Occipital lobe (tissue), 1 donor: ENCODE measurements at regions not wholly inside any gene's neighbourhood (a gene's known extent, or its start where the extent isn't known, plus 50 kb on each side); places are given as distances from the start of the nearest gene placed in this dataset.

ENCODE experiments used
- DNase-seq: peaks from one replicate; lab custom pipeline; 2025; lab: John Stamatoyannopoulos, UW

DNA sequence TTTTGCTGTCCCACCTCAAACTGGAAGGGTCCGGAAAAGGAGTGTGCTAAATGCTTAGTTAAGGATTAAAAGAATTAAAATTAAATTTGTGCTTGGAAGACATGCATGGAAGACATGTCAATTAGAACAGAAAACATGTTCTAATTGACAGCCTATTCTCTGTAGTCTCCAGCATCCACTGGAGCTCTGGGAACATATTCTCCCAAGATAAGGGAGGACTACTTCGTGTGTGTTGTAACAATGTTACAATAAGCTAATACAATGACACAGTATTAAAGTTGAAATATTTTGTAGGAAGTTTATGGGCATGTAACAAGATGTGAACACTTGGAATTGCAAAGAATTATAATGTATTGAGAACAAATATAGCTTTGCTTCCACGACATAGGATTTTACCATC lies 567.4 kb upstream of the CITED2 start:
- no peak for DNase-seq

GRCh38 chr6:139940741-139941729 lies 566.6 kb upstream of the CITED2 start:
- DNase-seq: no peak

DNA sequence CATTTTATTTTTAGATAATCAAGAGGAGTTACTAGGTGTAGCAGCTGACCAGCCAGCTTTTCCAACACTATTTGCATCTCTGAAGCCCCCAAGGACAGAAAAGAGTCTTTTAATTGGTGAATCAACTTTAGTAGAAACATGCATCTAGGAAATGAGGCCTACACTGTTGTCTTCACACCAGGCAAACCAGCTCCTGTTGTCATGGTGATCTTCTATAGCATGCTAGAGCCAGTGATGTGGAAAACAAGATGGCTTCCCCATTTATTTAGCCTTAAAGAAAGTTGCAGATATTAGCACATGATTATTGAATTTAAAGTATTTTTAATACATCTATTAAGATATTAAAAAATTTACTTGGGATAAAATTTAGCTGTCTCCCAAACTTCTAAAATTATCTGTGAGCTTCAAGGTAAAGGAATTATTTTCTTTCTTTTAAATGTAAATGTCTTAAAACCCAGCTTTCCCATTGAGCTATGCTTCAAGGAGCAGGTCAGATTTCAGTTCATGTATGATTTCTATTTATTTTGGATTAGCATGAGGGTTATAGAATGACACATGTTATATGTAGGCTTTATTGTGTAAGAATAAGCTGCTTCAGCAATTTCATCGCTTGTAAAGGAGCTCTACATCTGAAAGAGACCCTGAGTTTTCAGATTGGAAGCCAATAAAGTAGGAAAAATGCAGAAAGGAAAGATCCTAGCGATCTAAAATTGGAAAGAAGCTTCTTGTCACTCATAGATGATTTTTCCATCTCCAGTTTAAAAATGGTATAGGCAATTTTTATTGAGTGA lies 564.9 kb upstream of the CITED2 start:
- no peak for DNase-seq

- DNase-seq: no peak
These were observed 558.2 kb upstream of the CITED2 start for GRCh38 chr6:139932671-139933070.

DNA sequence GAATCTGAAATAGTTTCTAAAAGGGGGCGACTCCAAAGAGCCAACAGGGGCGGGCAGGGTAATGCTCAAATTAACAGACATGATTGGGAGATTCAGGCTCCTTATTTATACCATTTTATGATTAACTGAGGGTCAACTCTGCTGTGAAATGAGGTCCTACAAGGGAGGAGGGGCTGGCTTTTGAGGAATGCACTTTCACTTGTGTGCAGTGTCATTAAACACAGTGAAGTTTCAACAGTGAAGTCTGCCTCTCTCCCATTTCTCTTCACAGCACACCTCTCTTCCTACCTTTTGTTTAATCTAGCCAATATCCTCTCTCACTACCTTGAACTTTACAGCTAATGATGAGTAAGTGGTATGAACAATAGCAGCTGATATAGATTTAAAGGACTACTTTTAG lies 557.3 kb upstream of the CITED2 start:
- DNase-seq: no peak

- no peak for DNase-seq
These were observed 553.4 kb upstream of the CITED2 start for GRCh38 chr6:139927742-139928305.

DNA sequence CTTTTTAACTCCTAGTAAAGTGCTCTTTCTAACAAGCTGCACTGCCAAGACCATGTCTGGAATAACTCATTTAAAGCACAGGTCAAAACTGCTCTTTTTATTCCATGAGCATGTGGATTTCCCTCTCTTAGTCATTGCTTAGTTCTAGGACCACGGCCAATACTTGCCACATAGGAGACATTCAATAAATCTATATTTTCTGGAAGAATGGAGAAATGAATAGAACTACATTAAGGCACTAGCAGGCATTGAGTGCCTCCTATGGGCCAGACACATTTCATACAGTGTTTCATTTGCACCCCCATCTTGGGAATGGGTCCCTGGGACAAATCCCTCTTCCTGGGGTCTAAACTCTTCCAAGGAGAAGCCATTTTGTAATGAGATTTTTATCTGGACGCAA lies 552.8 kb upstream of the CITED2 start:
- no peak for DNase-seq

- no peak for DNase-seq
These were observed 552.3 kb upstream of the CITED2 start for GRCh38 chr6:139926711-139927110.

DNA sequence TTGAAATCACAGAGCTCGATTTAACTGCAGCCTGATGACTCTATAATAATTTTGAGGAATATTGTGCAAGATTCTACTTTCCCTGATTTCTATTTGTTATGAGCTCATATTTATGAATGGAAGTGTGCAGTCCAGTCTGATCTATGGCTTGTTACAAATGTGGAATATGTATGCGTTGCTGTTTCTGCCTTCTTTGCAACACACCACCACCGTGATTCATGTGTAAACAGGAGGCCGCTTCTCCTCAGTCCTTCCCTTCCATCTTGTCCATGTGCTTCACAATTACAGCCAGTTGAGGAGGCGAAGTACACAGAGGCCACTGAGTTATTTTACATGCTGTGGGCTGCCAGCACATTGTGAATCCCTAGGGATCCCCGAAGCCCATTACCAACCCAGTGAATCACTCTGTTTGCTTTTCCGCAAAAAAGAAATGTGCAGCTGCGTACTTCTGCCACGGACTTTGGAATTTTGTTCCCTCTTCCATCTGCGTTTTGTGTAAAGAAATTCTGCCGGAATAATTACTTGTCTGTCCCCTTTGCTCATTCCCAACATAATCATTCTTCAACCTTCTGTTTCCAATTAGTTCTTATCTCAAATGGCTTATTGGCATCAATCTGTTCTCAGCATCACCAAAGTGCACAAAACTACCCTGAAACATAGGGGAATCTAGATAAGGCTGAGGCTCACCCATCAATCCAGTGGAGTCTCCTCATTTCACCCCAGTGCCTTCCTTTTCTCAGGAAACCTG lies 551.6 kb upstream of the CITED2 start:
- DNase-seq: no peak

DNA sequence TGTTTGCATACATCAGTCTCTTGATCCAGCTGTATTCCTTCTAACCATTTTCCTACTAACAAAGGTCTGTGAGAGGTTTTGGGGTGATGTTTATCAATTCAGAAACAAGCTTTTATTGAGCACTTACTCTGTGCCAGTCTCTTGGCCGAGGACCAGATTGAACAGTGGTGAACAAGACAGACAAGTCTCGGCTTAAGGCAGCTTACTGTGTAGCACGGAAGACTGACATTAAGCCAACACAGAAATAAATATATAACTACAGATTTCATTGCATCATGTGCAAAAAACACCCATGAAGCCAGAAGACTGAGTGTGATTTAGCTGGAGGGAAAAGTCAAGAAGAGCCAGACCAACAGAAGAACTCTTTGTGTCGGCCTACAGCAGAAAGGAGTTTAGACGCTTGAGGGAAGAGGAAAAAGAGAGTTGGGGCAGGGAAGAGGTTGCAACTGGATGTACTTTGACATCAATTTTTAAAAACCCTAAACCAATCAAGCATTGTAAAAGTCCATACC lies 549.6 kb upstream of the CITED2 start:
- DNase-seq: no peak

DNA sequence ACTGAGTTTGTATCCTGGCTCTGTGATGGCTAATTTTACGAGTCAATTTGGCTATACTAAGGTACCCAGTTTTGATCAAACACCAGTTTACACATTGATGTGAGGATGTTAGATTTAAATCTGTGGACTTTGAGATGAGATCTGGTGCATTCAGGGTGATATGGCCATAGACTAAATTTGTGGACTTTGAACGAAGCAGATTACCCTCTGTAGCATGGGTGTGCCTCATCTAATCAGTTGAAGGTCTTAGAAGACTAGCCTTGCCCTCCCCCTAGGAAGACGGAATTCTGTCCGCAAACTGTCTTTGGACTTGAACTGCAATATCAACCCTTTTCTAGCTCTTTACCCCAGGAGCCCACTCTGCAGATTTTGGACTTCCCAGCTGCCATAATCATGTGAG lies 547.8 kb upstream of the CITED2 start:
- DNase-seq: no peak

DNA sequence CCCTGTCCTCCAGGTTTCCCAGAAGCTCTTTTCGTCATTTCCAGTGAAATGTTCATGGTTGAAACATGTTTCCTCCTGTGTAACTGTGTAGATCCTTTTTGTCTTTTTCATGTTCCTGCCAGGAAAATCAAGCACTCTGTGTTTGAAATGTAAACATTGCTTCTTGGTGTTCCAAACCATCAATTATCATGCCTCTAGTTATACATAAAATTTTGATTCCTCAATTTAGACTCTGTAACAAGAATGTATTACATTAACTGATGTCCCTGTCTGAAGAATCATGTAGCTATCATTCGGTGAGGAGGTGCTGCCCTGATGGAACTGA lies 546.3 kb upstream of the CITED2 start:
- DNase-seq: no peak

DNA sequence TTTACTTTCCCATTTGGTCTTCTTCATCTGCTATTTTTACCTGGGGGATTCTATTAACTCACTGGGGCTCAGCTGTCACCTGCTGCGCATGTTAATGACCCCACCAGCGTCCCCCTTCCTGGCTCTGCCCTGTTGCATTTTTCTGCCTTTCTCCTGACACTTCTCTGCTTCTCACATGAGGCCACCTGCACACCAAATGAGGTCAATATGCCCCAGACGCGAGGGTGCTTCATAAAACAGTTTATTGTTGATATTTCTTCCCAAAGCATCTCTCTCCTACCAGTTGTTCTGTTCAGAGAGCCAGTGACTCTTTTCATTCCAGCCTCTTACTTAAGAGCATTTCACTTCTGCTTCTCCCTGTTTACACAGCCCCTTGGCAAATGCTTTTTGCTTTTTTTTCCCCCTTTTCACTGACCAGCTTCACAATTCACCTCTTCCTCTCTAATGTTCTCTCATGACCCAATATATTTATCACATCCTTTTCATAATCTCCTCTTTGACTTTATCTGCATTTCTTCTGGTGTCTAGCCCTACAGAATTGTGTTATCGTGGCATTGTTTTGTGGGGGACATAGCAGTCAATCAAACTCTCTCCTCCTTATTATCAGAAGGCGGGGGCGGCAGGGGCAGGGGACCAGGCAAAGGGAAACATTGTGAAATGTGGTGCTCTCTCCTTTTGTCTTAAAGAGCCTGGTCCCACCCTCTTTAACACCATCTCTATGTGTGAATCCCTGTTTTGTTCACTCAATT lies 545.8 kb upstream of the CITED2 start:
- DNase-seq: no peak

DNA sequence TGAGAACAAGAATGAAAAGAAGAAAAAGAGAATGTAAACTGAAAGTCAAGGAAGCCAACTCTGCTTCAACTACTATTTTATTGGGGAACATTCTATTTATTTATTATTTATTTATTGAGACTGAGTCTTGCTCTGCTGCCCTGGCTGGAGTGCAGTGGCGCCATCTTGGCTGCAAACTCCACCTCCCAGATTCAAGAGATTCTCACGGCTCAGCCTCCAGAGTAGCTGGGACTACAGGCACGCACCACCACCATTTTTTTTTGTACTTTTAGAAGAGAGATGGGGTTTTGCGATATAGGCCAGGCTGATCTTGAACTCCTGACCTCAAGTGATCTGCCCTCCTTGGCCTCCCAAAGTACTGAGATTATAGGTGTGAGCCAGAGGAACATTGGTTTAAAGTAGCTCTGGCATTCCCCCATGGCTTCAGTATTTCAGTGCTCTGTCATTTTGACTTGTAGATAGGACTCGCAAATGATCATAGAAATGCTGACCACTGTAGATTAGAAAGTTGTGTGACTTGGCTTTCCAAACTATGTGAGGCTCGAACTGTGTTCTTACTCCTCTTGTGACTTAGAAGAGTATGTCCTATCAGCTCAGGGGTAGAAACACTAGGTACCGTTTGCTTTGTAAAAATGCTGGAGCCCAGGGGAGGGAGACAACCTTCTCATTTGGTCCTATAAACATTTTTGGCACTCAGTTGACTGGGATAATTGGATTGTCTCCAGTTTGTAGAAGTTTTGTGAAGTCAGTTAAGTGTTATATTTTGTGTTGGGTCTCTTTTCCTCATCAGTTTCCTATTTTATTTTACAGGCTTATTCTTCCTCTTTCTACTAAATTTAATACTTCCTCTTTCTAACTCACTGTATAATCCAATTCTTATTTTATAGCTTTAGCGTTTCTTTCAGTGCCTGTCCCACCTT lies 544.9 kb upstream of the CITED2 start:
- DNase-seq: no peak

GRCh38 chr6:139917951-139918630 lies 543.6 kb upstream of the CITED2 start:
- DNase-seq: no peak

GRCh38 chr6:139914910-139915309 lies 540.5 kb upstream of the CITED2 start:
- DNase-seq: no peak

DNA sequence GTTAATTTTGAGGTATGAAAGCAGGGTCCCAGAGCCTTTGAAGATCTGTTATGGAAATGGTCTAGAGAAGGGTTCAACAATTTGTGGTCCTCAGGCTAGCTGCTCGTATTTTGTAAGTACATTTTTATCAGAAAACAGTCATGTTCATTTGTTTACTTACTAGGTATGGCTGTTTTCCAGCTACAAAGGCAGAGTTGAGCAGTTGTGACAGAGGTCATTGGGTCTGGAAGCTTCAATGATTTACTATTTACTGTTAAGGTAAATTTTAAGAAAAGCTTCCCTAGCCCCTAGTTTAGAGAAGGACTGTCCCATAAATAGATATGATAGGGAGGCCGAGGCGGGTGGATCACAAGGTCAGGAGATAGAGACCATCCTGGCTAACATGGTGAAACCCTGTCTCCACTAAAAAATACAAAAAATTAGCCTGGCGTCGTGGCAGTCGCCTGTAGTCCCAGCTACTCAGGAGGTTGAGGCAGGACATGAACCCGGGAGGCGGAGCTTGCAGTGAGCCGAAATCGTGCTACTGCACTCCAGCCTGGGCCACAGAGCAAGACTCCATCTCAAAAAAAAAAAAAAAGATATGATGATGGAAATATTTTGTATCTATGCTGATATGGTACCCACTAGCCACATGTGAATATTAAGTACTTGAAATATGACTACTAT lies 538.4 kb upstream of the CITED2 start:
- DNase-seq: no peak

DNA sequence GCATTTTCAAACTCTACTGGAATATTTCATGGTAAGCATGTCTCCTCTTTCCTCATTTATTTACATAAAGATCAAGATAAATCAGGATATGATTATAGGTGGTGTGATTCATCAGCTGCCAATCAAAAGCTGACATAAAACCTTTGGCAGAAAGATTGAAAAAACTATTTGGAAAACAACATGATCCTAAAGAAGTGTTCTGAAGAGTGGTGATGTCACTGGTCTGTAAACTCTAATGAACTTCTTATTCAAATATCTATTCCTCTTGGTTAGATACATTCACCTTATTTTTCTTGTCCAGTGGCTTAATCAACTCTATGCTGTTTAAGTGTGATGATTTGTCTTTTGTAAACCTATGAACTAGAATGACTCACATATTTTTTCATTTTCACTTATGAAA lies 535.5 kb upstream of the CITED2 start:
- DNase-seq: no peak
